ENCODE measurements at regions not wholly inside any gene's neighbourhood (a gene's known extent, or its start where the extent isn't known, plus 50 kb on each side); places are given as distances from the start of the nearest gene placed in this dataset.
"Not testable (repeated sequence)": the region's sequence is repeated elsewhere in the genome, so short reads cannot be mapped to it uniquely, and the experiment has no call there.

- no peak for DNase-seq (ENCODE audit: low read depth, low spot score)
Observed at GRCh38 chr3:78249294-78249693, 1209.4 kb downstream of the ROBO2 start.

GRCh38 chr3:78253860-78254259 lies 1214.0 kb downstream of the ROBO2 start:
- no peak for DNase-seq (ENCODE audit: low read depth, low spot score)

- no peak for DNase-seq (ENCODE audit: low read depth, low spot score)
Observed at GRCh38 chr3:78255403-78255802, 1215.5 kb downstream of the ROBO2 start.

GRCh38 chr3:78256123-78256522 lies 1216.2 kb downstream of the ROBO2 start:
- DNase-seq (ENCODE audit: low read depth, low spot score) = no peak

GRCh38 chr3:78257951-78258530 lies 1218.1 kb downstream of the ROBO2 start:
- DNase-seq (ENCODE audit: low read depth, low spot score) = no peak

GRCh38 chr3:78258798-78259197 lies 1218.9 kb downstream of the ROBO2 start:
- DNase-seq (ENCODE audit: low read depth, low spot score) = no peak

DNA sequence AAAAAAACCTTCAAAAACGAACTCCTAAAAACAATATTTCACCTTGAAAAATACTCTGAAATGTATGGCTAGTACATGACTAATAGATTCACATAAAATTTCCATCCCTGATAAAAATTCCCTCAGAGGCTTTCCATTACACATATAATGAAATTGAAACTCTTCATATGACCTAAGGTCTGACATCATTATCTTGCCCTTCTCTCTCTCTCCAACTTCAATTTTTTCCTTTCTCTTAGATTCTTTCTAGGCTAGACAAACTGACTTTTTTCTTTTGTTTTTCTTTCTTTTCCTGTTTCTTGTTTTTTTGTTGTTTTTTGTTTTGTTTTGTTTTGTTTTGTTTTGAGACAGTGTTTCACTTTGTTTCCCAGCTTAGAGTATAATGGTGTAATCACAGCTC lies 1220.5 kb downstream of the ROBO2 start:
- DNase-seq (ENCODE audit: low read depth, low spot score) = no peak

DNA sequence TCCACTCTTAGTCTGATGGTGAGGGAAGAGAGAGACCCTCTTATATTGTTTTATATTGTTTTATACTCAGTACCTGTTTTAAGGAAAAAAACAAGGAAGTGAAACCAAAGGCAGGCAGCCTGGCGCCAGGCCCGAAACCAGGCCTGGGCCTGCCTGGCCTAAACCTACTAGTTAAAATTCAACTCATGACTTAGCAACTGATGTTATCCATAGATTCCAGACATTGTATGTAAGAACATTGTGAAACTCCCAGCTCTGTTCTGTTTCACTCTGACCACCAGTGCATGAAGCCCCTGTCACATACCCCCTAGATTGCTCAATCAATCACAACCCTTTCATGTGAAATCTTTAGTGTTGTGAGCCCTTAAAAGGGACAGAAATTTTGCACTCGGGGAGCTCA lies 1226.7 kb downstream of the ROBO2 start:
- not testable (repeated sequence) for DNase-seq (ENCODE audit: low read depth, low spot score)

DNA sequence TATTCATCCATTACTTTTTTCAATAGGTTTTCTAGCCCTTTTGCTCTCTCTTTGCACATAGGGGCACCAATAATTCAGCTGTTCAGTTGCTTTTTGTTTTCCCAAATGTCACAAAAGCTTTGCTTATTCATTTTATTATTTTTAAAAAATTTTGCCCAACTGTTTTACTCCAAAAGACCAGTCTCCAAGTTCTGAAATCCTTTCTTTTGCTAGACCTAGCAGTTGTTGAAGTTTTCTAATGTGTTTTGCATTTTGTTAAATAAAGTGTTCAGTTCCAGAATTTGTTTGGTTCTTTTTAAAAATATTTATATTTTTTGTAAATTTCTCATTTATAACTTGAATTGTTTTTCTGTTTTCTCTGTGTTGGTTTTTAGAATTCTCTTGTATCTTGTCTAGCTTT lies 1227.3 kb downstream of the ROBO2 start:
- no peak for DNase-seq (ENCODE audit: low read depth, low spot score)

- DNase-seq (ENCODE audit: low read depth, low spot score) = no peak
Observed at GRCh38 chr3:78268087-78268486, 1228.2 kb downstream of the ROBO2 start.

DNA sequence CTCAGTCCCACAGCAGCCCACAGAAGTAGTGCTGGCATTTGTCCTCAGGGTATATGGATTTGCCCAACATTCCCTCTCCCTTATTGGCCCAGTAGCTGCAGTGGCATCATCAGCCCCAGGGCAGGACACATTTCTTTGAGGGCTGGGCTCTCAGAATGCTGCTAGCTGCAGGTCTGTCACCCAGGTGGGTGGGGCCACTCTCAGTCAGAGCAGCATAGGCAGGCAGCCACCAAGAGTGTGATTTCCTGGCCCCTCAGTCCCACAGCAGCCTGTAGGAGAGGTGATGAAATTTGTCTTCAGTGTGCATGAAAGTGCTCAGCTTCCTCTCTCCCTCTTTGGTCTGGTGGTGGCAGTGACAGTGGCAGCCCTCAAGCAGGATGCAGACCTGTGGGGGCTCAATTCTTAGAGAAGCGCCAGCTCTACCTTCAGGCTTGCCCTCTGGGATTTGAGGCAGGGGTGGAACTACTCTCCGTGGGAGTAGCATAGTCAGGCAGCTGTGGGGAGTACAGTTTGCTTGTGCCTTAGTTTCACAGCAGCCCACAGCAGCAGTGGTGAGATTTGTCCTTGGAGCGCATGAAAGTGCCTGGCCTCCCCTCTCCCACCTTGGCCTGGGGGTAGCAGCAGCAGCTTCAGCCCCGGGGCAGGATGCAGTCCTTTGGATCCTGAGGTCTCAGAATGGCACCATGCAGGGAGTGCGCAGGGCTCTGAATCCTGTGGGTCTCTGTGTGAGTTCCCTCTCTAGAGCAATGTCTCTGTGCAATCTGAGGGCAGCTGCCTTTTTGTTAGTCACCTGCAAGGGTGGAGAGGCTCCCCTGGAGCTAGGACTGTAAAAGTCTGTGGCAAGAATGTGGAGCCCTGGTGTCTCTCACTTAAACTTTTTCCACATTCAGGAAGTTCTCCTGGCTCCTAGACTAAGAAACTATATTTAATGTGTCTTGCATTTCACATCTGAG lies 1229.1 kb downstream of the ROBO2 start:
- no peak for DNase-seq (ENCODE audit: low read depth, low spot score)

DNA sequence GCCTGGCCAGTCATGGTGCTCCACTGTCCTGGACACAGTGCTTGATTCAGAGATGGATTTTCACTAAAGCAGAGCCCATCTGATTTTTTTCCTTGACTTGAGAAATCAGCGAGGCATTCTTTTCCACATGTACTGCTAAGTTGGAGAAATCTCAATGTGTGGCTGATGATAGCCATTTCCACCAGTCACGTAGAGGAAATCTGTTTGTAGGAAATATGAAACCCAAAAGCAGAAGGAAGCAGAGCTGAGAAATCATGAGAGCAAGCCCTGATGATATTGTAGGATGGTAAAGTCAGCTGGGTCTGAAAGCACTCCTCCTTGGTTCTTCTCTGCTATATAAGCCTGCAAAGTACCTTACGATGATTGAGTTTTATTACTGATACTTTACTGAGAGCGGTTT lies 1233.4 kb downstream of the ROBO2 start:
- DNase-seq (ENCODE audit: low read depth, low spot score) = no peak

DNA sequence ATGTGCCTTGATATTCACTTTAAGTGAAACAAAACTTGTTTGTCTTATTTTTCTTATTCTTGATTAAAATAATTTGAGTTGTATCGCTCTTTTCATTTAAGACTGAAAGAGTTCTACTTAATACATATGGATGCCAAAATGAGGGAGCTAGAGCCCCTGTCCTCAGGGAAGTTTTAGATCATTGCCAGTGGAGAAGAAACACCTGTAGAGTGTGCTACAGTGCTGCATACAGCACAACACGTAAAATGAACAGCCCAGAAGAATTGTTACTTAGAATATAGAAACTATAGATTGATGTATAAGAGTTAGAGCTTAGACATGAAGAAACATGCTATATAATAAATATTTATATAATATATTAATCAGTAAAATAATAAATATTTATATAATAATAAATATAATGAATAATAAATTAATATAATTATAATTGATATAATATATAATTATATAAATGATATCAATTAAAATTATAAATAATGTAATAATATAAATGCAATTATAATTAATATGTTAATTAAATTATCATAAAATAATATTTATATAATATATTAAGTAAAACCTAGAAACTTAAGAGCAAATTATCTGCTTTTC lies 1234.7 kb downstream of the ROBO2 start:
- DNase-seq (ENCODE audit: low read depth, low spot score) = no peak

- no peak for DNase-seq (ENCODE audit: low read depth, low spot score)
Observed at GRCh38 chr3:78275420-78275852, 1235.5 kb downstream of the ROBO2 start.

DNA sequence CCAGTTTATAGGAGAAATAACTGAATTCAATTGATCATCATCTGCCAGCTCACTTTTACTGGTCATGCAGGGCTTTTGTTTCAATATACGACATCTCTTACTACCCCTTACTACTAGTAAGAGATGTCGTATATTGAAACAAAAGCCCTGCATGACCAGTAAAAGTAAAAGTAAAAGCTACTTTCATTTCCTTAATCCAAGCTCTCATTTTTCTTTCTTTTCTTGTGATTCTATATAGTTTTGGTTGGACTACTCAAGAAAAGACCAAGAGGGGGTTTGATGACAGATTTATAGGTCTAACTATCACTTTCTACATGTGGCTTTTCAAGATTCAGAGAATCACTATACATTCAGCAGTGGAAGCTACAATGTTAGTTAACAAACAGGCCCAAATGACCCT lies 1237.3 kb downstream of the ROBO2 start:
- no peak for DNase-seq (ENCODE audit: low read depth, low spot score)

DNA sequence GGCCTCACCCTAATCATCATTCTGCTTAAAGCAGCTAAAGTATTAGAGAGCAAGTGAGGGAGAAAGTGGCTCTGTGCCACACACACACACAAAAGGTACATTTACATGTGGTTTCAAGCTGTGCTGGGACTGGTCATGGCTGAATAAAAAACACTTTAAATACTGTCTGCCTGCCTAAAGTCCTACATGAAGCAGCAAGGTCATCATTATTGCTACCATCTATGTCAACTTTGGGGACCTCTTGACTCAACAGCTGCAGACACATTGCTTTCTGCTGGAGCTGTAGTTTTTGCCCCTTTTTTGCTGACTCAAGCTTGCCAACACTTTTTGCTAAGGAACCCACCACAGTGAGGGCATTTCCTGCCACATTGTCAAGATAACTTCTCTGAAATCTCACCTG lies 1237.9 kb downstream of the ROBO2 start:
- no peak for DNase-seq (ENCODE audit: low read depth, low spot score)

GRCh38 chr3:78279091-78279490 lies 1239.2 kb downstream of the ROBO2 start:
- DNase-seq (ENCODE audit: low read depth, low spot score) = no peak

- DNase-seq (ENCODE audit: low read depth, low spot score) = no peak
Observed at GRCh38 chr3:78281381-78281780, 1241.5 kb downstream of the ROBO2 start.

DNA sequence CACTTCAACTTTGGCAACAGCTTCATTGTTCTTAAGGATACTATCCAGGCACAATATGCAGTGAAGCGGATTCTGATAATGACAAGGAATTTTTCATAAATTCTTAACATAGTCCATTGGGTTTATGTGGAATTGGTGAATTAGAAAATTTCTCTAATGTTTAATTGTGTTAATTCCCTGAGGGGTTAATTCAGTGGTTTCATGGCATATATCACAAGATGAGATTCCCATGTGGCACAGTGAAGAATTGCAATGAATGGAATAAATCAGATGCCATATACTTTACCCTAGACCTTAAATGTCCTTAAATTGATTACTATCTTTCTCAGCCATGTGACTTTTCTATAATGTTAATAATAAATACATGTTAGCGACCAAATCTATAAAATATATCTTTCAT lies 1244.1 kb downstream of the ROBO2 start:
- no peak for DNase-seq (ENCODE audit: low read depth, low spot score)

DNA sequence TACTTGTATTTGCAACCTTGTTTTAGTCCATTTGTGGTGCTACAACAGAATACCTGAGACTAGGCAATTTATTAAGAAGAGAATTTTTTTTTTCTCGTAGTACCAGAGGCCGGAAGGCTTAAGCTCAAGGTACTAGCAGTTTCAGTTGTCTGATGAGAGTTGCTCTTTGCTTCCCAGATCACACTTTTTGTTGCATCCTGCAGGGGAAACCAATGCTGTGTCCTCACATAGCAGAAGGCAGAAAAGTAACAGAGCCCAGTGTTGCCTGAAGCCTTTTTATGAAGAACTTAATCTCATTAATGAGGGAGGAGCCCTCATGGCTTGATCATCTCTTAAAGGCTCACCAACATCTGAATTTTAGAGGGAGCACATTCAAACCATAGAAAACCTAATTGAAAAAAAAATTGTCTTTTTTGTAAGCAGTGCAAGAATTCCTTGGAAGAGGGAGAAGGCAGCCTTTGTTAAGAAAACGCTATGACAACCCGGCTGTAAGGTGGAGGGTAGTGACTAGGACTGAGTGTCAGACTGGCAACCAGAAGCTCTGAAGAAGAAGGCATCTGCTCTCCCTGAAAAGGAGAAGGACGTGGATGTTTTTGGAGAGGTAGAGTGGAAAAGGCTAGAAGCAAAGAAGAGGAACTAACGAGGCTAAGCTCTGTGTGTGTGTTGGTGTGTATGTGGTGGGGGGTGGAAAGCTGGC lies 1245.3 kb downstream of the ROBO2 start:
- no peak for DNase-seq (ENCODE audit: low read depth, low spot score)

GRCh38 chr3:78287085-78287484 lies 1247.2 kb downstream of the ROBO2 start:
- no peak for DNase-seq (ENCODE audit: low read depth, low spot score)

GRCh38 chr3:78293284-78293683 lies 1253.4 kb downstream of the ROBO2 start:
- DNase-seq (ENCODE audit: low read depth, low spot score) = no peak
